ENCODE measurements at regions not wholly inside any gene's neighbourhood (a gene's known extent, or its start where the extent isn't known, plus 50 kb on each side); places are given as distances from the start of the nearest gene placed in this dataset.

DNA sequence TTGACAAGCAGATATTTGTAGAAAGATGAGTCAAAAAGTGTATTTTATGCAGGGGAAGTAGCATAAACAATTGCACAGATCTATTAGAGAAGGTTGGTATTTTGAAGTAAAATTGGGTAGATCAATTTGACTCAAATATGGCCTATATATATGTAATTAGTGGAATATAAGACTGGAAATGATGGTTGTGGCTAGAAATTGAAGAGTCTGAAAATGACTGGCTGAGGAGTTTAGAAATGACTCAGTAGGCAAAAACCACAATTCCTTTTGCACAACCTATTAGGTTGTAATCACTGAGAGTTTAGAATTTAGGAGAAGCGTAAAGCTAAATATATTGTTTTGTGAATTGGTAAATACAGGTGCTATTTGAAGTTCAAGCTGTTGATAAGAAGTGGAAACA is 622.6 kb upstream of the PCDH20 start:
- TF ChIP-seq, protein P1, sequence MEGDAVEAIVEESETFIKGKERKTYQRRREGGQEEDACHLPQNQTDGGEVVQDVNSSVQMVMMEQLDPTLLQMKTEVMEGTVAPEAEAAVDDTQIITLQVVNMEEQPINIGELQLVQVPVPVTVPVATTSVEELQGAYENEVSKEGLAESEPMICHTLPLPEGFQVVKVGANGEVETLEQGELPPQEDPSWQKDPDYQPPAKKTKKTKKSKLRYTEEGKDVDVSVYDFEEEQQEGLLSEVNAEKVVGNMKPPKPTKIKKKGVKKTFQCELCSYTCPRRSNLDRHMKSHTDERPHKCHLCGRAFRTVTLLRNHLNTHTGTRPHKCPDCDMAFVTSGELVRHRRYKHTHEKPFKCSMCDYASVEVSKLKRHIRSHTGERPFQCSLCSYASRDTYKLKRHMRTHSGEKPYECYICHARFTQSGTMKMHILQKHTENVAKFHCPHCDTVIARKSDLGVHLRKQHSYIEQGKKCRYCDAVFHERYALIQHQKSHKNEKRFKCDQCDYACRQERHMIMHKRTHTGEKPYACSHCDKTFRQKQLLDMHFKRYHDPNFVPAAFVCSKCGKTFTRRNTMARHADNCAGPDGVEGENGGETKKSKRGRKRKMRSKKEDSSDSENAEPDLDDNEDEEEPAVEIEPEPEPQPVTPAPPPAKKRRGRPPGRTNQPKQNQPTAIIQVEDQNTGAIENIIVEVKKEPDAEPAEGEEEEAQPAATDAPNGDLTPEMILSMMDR (IDR thresholded peaks at IDR 0.05), result no peak
- TF ChIP-seq POLR2AphosphoS5 (IDR thresholded peaks at IDR 0.05), result no peak

Data from suprapubic skin (tissue), 3 donors.